ENCODE measurements at regions not wholly inside any gene's neighbourhood (a gene's known extent, or its start where the extent isn't known, plus 50 kb on each side); places are given as distances from the start of the nearest gene placed in this dataset.

DNA sequence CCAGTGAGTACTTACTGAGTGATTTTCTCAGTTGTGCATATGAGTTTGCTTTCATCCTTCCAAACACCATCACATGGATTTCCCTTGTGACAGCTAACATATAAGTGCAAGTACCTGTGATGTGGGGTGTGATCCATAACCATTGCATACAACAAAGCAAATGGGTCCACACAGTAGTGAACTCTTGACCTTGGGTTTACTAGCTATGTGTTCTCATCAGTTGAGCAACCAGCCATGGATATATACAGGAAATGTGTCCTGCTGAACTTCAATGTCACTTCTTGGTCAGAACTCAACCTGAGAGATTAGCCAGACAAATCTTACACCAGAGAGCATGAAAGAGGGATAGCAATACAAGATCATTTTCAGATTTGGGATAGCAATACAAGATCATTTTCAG, 420.9 kb upstream of the KCNH7 start:
- no peak for DNase-seq

DNA sequence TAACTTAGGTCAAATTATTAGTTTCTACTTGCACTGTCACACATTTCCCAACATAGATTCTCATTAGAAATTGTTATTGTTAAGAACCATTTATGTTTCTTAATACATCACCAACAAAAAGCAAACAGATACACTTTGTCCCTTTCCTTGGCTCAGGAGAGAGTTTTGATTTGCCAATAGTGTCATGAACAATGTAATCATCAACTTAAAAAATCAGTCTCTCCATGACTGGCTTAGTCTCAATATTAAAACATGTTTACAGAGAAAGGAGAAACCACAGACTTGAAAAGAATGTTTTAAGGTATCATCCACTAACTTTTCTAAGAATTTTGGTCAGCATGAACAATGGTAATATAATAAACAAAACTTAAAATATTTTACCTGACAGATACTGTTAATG, 416.5 kb upstream of the KCNH7 start:
- no peak for DNase-seq

DNA sequence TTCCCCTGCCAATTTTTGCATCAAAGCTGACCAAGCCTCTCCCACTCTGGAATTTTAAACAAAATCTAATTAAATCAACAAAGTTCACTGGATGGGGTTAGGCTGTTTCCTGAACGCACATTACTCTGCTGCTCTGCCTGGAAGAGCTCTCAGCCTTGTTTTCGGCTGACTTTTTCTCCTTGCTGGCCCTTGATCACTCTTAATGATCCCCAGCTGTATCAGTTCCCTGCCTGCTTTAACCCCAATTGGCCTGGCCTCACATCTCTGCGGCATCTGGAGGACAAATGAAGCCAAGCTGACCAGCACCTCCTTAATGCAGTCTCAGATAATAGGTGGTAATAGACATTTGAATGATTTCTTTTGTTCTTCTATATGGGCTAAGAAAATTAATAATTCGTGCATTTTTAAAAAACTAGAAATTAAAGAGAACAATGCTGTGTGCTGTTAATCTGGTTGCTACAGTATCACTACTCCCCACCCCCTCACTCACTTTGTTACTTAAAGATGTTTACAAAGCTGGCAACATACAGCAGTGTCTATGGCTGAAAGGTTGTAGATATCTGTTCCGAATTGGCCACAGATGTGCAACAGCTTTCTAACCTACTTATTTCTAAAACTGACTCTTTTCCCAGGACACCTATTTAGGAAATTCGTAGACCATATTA, 415.2 kb upstream of the KCNH7 start:
- no peak for DNase-seq

DNA sequence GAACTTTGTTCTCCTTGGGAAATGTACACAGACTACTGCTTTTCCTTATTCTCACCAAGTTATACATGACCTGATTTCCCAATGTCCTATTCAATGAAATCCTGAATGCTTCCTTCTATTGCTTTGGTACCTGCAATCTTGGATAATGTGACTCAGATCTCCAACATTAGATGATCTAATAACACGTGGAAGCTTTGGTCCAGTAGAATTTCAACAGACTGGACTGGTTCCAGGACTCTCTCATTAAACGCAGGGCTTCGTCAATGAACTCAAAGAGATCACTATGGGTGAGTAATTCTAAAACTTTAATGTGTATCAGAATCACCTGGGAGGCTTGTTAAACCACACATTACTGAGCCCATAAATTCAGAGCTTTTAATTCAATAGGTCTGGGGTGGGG, 413.6 kb upstream of the KCNH7 start:
- no peak for DNase-seq

DNA sequence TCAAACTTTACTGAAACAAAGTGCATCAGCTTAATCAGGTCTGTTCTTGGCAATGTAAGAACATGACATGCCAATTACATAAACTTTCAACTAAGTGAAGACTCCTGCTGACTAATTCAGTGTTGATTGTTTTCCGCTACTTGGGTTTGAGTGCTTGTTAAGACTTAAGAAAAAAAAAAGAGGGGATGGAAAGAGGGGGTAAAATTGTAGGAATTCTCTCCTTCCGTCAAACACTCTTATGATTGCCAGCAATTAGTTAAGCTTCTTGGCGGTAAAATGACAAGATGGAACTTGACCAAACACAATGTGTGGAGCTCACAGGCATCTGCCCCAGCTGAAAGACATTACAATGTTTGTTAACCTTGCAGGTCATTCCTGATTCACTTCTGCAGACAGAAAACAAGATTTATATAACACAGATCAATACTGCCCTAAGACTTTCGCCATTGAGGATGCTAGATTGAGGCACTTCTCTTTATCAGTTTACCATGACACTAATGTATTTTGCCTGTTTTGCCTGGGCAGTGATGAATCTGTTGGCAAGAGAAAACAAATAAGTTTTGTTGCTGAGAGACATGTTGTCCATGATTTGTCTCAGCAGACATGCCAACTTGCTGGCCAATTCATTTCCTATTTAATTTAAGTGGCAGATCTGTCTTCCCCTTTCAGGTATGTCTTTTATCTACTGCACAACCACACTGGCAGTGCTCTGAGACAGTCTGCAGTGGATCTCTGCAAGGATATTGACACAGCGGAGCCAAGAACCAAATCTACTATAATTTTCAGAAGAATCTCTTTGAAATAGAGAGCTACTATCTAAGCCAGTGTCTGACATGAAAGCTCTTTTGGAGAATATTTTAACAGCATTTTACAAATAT, 410.0 kb upstream of the KCNH7 start:
- no peak for DNase-seq

DNA sequence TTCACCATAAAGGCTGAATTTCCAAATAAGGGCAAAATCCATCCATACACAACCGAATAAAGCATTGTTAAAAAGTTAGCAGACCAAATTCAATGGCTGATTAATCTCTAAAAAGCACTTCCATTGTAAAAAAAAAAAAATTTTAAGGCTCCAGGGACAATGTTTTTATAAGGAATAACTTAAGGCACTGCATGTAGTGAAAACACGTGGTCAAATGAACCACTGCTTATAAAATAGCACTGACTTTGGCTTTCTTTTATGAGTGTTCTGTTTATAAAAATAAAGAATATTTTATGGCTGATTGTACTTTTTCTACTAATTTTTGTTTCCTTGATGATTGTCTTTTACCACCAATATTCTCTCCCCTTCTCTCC, 409.3 kb upstream of the KCNH7 start:
- DNase-seq, result no peak

DNA sequence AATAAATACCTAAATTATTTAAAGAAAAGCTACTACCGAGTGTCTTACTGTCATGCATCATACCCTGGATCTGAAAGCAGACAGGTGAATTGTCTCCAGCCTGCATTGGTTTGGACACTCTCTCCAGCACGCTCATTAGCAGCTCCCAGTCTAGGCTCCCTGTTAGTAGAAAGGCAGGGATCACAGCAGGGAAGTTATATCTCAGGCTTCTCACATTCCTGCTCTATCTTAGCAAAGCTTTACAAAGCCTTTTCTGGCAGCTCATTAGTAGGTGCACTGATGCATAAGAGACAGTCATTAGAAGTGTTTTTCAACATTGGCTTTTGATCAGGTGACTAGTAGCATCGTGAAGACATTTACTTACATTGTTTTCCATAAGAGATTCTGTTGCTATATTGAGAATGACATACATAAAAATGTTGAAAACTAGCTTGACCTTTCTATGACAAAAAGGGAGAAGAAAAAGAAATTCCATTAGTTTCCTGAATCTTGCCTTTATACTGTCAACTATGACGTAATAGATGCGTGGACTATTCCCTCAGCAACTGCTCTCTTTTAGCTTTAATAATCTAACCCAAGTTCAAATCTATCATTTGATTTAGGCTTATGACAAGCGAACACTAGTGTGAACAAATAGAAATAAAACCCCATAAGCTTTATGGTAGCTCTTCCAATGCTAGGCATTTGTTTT, 408.7 kb upstream of the KCNH7 start:
- no peak for DNase-seq

DNA sequence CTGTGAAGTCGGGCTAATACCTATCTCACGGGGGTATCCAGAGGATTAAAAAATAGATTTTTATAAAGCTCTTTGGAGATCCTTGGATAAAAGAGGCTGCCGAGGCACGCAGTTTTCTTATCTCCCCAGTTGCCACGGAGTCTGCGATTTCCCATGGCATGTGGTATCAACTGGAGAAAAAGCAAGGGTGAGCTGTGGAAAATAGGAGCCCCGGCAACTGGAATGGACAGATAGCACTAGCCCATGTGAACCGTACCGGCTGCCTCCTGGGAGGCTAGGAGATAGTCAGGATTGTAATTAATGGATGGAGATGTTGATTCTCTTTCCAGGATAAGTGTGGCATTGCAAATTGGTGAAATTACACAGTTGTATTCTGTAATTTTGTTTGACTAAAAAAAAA, 407.6 kb upstream of the KCNH7 start:
- no peak for DNase-seq

DNA sequence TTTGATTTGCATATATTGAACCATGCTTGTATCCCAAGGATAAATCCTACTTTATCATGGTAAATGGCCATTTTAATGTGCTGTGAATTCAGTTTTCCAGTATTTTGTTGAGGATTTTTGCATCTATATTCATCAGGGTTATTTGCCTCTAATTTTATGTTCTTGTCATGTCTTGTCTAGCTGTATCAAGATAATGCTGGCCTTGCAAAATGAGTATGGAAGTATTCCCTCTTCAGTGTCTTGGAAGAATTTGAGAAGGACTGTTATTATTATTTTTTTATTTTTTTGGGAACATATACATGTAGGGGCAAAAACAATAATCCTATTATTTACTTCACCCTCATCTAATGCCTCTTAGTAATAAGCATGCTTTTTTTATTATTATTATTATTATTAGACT, 398.0 kb upstream of the KCNH7 start:
- no peak for DNase-seq

DNA sequence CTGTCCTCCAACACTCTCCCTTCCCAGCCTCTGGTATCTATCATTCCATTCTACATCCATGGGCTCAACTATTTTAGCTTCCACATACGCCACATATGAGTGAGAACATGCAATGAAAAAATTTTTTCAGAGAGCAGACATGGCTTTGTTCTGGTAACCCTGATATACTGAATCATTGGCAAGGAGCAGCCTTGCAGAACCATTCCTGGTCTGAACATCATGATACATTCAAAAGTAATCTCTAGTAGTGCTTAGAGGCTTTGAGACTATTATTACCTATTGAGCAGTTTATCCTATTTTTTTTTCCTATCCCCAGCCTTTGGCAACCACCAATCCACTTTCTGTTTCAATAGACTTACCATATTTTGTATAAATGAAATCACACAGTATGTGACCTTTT, 393.1 kb upstream of the KCNH7 start:
- no peak for DNase-seq

DNA sequence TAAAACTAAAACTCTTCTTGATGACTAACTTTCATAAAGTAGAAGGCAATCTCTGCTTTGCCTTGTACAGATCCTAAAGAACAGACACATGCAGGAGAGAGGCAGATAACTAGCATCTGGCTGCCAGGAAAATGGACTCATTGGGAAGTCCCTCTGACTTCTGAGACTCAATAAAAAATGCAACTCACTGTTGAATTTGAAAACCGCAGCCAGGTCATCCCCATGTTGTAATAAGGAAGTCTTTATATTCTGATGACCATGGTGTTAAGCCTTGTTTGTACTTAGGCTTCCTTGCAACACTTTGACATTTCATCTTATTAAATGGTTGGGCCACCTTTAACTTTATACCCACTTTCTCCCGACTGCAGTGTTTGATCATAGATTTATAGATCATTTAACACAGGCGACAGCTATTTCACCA, 375.1 kb upstream of the KCNH7 start:
- no peak for DNase-seq

DNA sequence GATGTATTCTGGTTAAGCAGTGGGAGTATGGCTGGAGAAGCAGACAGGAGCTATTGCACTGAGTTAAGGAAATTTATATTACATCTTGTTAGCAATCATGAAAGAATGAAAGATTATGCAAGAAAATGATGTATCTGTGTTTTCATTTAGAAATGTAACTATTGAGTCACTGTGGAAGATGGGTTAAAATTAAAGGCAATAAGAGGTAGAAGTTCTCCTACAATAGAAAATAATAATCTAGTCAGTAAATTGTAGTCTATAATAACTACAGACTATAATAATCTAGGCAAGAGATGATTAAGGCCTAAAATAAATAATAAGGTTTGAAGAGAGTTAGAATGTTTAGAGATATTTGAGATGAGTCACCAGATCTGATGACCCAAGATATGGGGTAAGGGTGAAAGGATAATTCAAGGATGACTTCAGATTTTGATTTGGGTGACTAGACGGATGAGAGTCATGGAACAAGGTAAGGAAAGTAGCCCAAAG, 371.9 kb upstream of the KCNH7 start:
- DNase-seq, result no peak

DNA sequence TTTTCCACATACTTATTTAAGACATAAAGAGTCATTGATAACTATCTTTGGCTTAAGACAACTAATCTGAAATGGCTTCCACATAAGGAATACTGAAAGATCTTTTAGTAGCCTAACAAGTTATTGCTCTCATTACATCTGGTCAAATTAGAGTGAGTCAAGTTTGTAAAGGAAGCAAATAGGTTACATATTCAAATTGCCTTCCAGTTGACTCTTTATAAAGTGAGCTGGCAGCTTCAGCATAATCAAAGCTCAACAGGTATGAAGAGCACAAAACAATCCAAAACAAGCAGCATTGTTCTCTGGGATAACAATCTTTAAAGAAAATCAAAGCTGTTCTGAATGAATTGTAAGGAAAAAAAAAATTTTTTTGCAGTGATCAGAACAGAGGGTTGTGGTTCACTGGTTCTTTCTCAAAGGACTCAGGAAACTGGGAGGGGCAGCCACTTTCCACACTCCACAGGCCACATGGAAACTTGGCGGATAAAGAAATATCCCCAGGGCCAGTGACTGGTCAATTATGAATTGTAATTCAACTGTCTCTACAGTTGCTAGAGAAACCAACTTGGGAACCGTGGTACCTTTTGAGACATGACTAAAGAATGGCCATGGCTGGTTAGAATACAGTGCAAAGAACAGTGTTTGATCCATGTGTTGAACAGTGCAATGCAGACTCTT, 369.3 kb upstream of the KCNH7 start:
- DNase-seq, result no peak

DNA sequence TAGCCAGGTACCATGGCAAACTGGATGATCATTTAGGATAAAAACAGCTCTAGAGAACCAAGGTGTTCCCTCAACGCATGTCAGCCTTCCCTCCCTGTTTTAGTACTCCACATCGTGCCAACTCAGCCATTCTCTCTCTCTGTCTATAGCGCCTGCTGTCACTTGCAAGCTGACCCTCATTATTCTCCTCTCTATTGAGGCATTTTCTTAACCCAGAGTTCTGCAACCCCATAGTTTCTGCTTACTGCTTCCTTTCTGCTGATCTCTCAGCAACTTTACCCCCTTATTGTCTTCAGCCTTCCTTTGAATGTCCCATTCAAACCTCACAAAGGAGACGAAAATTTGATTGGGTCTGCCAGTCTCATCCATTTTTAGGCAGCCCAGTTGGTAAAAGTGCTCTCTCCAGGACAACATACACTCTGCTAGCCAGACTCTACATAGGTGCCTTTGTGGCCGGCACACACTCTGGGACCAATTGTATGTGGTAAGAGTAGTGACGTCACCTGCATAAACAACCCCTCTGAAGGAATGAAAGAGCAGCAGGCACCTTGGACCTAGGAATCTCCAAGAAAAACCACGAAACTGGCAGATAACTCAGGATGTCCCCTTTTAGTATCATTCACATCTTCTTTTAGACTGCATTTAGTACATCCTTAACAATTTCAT, 367.2 kb upstream of the KCNH7 start:
- no peak for DNase-seq

DNA sequence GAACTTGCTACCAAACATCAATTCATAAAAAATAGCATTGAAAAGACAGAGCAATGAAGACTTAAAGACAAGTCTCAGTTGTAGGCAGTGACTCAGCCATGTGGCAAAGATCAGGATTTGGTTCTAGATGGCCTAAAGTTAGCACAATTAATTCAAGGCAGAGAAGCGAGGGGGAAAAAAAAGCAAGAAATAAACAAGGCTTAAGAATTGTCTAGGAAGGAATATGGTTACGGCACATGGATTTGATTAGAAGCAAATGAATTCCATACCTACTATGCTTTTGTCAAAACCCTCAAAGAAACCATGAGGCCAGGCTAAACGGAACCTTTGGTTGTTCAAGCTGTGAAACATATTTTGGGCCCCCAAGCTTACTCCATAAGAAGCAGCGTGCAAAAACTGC, 362.2 kb upstream of the KCNH7 start:
- DNase-seq, result no peak

DNA sequence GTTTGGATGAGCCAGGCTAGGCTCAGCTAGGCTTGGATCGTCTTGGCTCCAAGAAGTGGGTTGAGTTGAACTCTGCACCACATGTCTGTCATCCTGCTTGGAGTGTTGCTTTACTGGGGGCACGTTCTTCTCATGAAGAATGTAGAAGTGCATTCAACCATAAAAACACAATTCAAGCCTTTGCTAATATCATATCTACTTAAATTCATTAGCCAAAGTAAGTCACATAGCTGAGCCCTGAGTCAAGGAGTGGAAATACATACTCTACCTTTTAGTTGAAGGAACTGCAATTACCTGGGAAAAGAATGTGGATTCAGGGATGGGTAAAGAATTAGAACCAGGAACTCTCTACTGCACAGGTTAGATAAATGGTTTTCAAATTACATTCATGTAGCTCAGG, 360.4 kb upstream of the KCNH7 start:
- DNase-seq, result no peak

DNA sequence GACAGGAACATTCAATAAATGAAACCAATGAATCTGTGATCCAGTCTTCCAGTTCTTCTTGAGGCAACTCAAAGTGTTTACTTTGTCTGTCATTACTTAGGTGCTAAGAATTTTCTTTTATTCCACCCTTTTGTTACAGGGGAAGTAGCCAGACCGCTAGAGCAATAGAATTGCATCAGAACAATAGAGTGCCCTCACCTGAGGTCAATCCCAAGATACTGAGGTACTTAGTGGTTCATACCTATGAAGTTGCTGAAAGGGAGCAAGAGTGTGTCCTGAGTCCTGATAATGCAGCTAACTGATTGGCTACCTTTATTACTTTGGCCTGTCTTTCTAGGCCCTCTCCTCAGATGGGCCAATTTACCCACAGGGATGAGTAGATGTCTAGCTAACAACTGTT, 359.4 kb upstream of the KCNH7 start:
- no peak for DNase-seq

DNA sequence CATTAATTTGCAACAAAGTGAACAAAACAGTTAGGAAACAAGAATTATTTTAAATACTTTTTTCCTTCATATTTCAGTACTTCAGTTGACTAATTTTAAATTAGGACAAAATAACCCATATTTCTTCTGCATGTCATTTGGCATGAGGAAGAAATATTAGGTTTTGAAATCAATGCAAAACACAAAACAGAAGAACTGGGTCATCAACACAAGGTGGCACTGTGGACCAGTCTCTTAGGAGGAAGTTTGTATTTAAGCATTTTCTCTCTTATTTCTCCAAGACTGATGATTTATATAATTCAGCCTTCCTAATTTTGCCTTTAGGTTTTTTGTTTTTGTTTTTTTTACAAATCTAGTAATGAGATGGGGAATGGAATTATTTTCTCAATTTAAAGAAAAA, 352.8 kb upstream of the KCNH7 start:
- peak in 1 of 5 experiments; percentile 3 for DNase-seq

DNA sequence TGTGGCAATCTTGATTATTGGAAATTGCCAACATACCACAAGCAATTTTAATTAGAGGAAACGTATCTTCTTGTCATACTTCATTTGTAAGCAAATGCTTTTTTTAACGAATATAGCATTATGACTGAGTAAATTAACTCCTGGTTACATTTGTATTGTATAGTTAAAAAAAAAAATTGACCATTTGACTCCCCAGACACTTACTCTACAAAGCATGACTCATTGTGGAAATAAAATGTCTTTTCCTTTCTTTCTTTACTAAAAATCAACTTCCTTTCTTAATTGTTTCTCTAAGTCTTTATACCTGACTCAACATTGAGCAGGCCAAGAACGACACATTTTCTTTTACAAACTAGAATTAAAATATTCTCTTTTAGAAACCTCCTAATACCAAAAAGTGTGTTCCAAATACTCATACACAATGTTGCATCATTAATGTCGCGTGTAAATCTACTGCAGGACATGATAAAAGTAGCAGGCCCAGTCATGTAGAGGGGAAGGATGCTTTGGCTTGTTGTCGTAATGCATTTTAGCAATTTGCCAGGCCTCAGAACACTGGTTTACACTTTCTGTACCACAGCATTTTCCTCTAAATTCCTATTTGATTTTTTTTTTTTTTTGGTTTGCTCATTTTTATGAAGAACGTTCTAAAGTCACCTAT, 349.6 kb upstream of the KCNH7 start:
- no peak for DNase-seq

DNA sequence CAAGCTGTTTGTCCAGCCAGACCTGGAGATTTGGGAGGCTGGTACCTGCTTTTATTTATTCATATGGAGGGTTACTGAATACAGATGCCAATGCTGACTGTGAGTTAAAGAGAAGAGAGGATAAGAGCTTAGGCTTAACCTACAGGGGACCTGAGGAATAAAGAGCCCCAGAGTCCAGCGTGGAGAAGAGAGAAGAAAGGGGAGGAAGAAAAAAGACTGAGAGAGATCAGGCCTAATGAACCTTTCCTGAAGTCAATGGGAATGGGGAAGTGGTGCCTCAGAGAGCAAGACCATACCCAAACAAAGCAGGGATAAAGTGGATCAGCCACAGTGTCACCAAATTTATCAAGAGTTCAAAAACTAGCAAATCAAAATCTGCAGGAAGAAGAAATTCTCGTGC, 348.6 kb upstream of the KCNH7 start:
- DNase-seq, result no peak

DNA sequence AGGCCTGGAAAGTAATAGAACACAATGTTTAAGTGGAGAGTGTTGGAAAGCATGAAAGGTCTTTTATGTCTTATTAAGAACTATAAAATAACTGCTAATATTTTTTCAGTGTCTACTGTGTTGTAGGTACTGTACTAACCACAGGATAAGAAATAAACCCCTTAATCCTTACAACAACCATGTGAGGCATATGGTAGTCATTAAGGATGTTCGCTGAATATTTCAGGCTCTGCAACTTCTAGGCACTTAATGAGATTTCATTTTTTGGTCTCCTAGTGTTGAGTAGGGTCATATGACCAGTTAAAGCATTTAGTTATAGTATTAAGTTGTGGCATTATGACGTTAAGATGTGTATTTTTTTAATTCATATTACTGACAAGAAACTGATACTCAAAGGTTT, 346.6 kb upstream of the KCNH7 start:
- DNase-seq, result no peak

DNA sequence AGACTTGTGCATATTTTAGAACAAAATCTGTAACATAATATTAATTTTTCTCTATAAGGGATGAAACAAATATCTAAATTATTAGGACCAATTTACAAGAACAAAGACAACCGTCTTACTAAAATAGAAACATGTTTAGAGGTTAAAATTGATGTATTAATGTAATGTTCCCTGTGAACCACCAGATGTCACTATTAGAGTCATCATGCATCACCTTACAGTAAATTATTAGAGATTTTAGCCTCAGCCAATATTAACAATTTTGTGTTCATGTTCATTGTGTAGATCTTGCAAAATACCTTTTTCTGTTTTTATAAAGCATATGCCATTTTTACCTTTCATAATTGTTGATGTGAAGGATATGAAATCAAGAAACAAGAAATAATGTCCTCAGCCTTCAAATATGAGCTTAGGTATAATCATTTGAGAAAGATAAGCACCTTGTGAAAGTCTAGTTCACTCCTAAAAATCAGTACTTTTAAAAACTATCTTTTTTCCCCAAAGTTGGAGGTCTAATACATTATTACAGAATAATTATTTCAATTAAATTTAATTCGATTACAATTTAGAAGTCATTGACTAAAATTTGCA, 344.3 kb upstream of the KCNH7 start:
- peak in 1 of 5 experiments; percentile 2 for DNase-seq

All from T-helper 2 cell (primary cell).